ENCODE measurements at regions not wholly inside any gene's neighbourhood (a gene's known extent, or its start where the extent isn't known, plus 50 kb on each side); places are given as distances from the start of the nearest gene placed in this dataset.

- Histone ChIP-seq H3K4me1 (no peaks in the 10 kb centered on the region), H3K4me3 (no peak overlapping the region), H3K27me3 (no peaks in the 10 kb centered on the region), H3K27ac (no peak overlapping the region), H3K36me3 (no peaks in the 10 kb centered on the region), H3K9me3 (no peaks in the 10 kb centered on the region)
- no peak for ATAC-seq
- TF ChIP-seq POLR2A (IDR thresholded peaks at IDR 0.05) (no peak), CTCF (IDR thresholded peaks at IDR 0.05 in 4 of 5, conservative IDR thresholded peaks at IDR 0.05 in 1 of 5) (no peak)
- no peak for DNase-seq
- intact Hi-C loops (cut with DNase I; ENCODE audit: low total_unique reads) (no loop called here), in situ Hi-C loops (cut with MboI; ENCODE audit: low sequenced_read_pairs in 4 of 4) (no loop called here)
These were observed 97.4 kb upstream of the TRPM3 start for GRCh38 chr9:71218774-71219173.

GRCh38 chr9:71213633-71214032, 92.2 kb upstream of the TRPM3 start:
- TF ChIP-seq CTCF (IDR thresholded peaks at IDR 0.05 in 4 of 5, conservative IDR thresholded peaks at IDR 0.05 in 1 of 5) (no peak), POLR2A (IDR thresholded peaks at IDR 0.05) (no peak)
- intact Hi-C loops (cut with DNase I; ENCODE audit: low total_unique reads) (no loop called here), in situ Hi-C loops (cut with MboI; ENCODE audit: low sequenced_read_pairs in 4 of 4) (no loop called here)
- DNase-seq (no peak), ATAC-seq (no peak)
- no peaks in the 10 kb centered on the region for H3K36me3 ChIP-seq
- H3K27ac ChIP-seq, result no peak overlapping the region
- peak overlapping the region in 1 of 4 donors; percentile 25 for H3K4me3 ChIP-seq
- H3K4me1 ChIP-seq, result no peaks in the 10 kb centered on the region
- no peaks in the 10 kb centered on the region for H3K27me3 ChIP-seq
- H3K9me3 ChIP-seq, result no peaks in the 10 kb centered on the region

GRCh38 chr9:71210326-71210725, 88.9 kb upstream of the TRPM3 start:
- Histone ChIP-seq H3K4me3 (no peak overlapping the region), H3K27ac (no peak overlapping the region), H3K9me3 (no peaks in the 10 kb centered on the region), H3K27me3 (no peaks in the 10 kb centered on the region), H3K4me1 (no peaks in the 10 kb centered on the region), H3K36me3 (no peaks in the 10 kb centered on the region)
- no peak for ATAC-seq
- in situ Hi-C loops (cut with MboI; ENCODE audit: low sequenced_read_pairs in 4 of 4) (no loop called here), intact Hi-C loops (cut with DNase I; ENCODE audit: low total_unique reads) (no loop called here)
- TF ChIP-seq POLR2A (IDR thresholded peaks at IDR 0.05), result no peak
- TF ChIP-seq CTCF (IDR thresholded peaks at IDR 0.05 in 4 of 5, conservative IDR thresholded peaks at IDR 0.05 in 1 of 5), result no peak
- DNase-seq, result no peak

GRCh38 chr9:71209890-71210289, 88.5 kb upstream of the TRPM3 start:
- H3K4me3 ChIP-seq, result no peak overlapping the region
- ATAC-seq (no peak), DNase-seq (no peak)
- H3K4me1 ChIP-seq, result no peaks in the 10 kb centered on the region
- H3K36me3 ChIP-seq, result no peaks in the 10 kb centered on the region
- no peaks in the 10 kb centered on the region for H3K27me3 ChIP-seq
- TF ChIP-seq POLR2A (IDR thresholded peaks at IDR 0.05), result no peak
- no peak for TF ChIP-seq CTCF (IDR thresholded peaks at IDR 0.05 in 4 of 5, conservative IDR thresholded peaks at IDR 0.05 in 1 of 5)
- in situ Hi-C loops (cut with MboI; ENCODE audit: low sequenced_read_pairs in 4 of 4), result no loop called here
- no peak overlapping the region for H3K27ac ChIP-seq
- intact Hi-C loops (cut with DNase I; ENCODE audit: low total_unique reads), result no loop called here
- no peaks in the 10 kb centered on the region for H3K9me3 ChIP-seq

- Histone ChIP-seq H3K36me3 (no peaks in the 10 kb centered on the region), H3K4me3 (no peak overlapping the region), H3K27ac (no peak overlapping the region), H3K9me3 (no peaks in the 10 kb centered on the region), H3K4me1 (no peaks in the 10 kb centered on the region), H3K27me3 (no peaks in the 10 kb centered on the region)
- intact Hi-C loops (cut with DNase I; ENCODE audit: low total_unique reads), result no loop called here
- DNase-seq, result no peak
- in situ Hi-C loops (cut with MboI; ENCODE audit: low sequenced_read_pairs in 4 of 4), result no loop called here
- TF ChIP-seq CTCF (IDR thresholded peaks at IDR 0.05 in 4 of 5, conservative IDR thresholded peaks at IDR 0.05 in 1 of 5) (no peak), POLR2A (IDR thresholded peaks at IDR 0.05) (no peak)
- no peak for ATAC-seq
These were observed 81.5 kb upstream of the TRPM3 start for GRCh38 chr9:71202931-71203330.
